COR-L47 (cell line): ENCODE measurements at regions not wholly inside any gene's neighbourhood (a gene's known extent, or its start where the extent isn't known, plus 50 kb on each side); places are given as distances from the start of the nearest gene placed in this dataset.

Experiments used
- DNase-seq: peaks from one replicate; lab custom pipeline; 2025; lab: John Stamatoyannopoulos, UW

- no peak for DNase-seq
These were observed 168.1 kb upstream of the DEFB112 start for GRCh38 chr6:50217841-50218240.

GRCh38 chr6:50236164-50236563 is 186.4 kb upstream of the DEFB112 start:
- DNase-seq: no peak

- DNase-seq: no peak
These were observed 190.1 kb upstream of the DEFB112 start for GRCh38 chr6:50239853-50240252.

GRCh38 chr6:50240986-50241385 is 191.3 kb upstream of the DEFB112 start:
- no peak for DNase-seq

- DNase-seq: no peak
These were observed 199.8 kb upstream of the DEFB112 start for GRCh38 chr6:50249493-50249892.

GRCh38 chr6:50257322-50257721 is 207.6 kb upstream of the DEFB112 start:
- no peak for DNase-seq

- no peak for DNase-seq
These were observed 210.2 kb upstream of the DEFB112 start for GRCh38 chr6:50259903-50260302.

GRCh38 chr6:50264995-50265571 is 215.4 kb upstream of the DEFB112 start:
- DNase-seq: peak; percentile 5

- peak; percentile 77 for DNase-seq
These were observed 220.7 kb upstream of the DEFB112 start for GRCh38 chr6:50270415-50270814.

- no peak for DNase-seq
These were observed 221.5 kb upstream of the DEFB112 start for GRCh38 chr6:50271266-50271665.

- no peak for DNase-seq
These were observed 222.1 kb upstream of the DEFB112 start for GRCh38 chr6:50271817-50272216.

GRCh38 chr6:50272611-50273010 is 222.9 kb upstream of the DEFB112 start:
- no peak for DNase-seq

- no peak for DNase-seq
These were observed 227.1 kb upstream of the DEFB112 start for GRCh38 chr6:50276771-50277261.

GRCh38 chr6:50277774-50278173 is 228.0 kb upstream of the DEFB112 start:
- no peak for DNase-seq

GRCh38 chr6:50278663-50279062 is 228.9 kb upstream of the DEFB112 start:
- no peak for DNase-seq

GRCh38 chr6:50285735-50286134 is 236.0 kb upstream of the DEFB112 start:
- DNase-seq: no peak

GRCh38 chr6:50288241-50288640 is 238.5 kb upstream of the DEFB112 start:
- no peak for DNase-seq

GRCh38 chr6:50288881-50289280 is 239.2 kb upstream of the DEFB112 start:
- no peak for DNase-seq

GRCh38 chr6:50289366-50289765 is 239.6 kb upstream of the DEFB112 start:
- no peak for DNase-seq

- no peak for DNase-seq
These were observed 251.6 kb upstream of the DEFB112 start for GRCh38 chr6:50301307-50301706.

- no peak for DNase-seq
These were observed 255.9 kb upstream of the DEFB112 start for GRCh38 chr6:50305660-50306059.

- no peak for DNase-seq
These were observed 268.8 kb upstream of the DEFB112 start for GRCh38 chr6:50318536-50318935.

- DNase-seq: no peak
These were observed 280.6 kb upstream of the DEFB112 start for GRCh38 chr6:50330347-50330746.

- no peak for DNase-seq
These were observed 281.2 kb upstream of the DEFB112 start for GRCh38 chr6:50330963-50331362.
